Muscle layer of duodenum (tissue), 2 donors: ENCODE measurements at regions not wholly inside any gene's neighbourhood (a gene's known extent, or its start where the extent isn't known, plus 50 kb on each side); places are given as distances from the start of the nearest gene placed in this dataset.

Experiments
- H3K27ac ChIP-seq: one replicate; pipeline ENCODE4 v1.7.0; 2013; ENCODE audit warnings: mild to moderate bottlenecking, low read length
- H3K27me3 ChIP-seq: one replicate; pipeline ENCODE4 v1.7.0; 2013; ENCODE audit warnings: low read depth, mild to moderate bottlenecking, control low read depth, low read length
- H3K36me3 ChIP-seq, 2 donors: one replicate each; pipeline ENCODE4 v1.7.0; 2013; ENCODE audit warnings: low read length in 2 of 2, control low read depth in 1 of 2, mild to moderate bottlenecking in 1 of 2; ENCODE audit not compliant: insufficient read depth in 2 of 2, control insufficient read depth in 1 of 2
- H3K4me1 ChIP-seq, 2 donors: one replicate each; pipeline ENCODE4 v1.7.0; 2013; ENCODE audit warnings: low read length in 2 of 2, mild to moderate bottlenecking in 2 of 2, control low read depth in 1 of 2, moderate library complexity in 1 of 2; ENCODE audit not compliant: insufficient read depth in 2 of 2, control insufficient read depth in 1 of 2
- H3K4me3 ChIP-seq, 2 donors: one replicate each; pipeline ENCODE4 v1.7.0; 2013; ENCODE audit warnings: low read length in 2 of 2, low read depth in 1 of 2, mild to moderate bottlenecking in 1 of 2
- H3K9me3 ChIP-seq, 2 donors: one replicate each; pipeline ENCODE4 v1.7.0; 2013; ENCODE audit warnings: low read length in 2 of 2, control low read depth in 1 of 2, mild to moderate bottlenecking in 1 of 2; ENCODE audit not compliant: control insufficient read depth in 1 of 2
- donor health status: healthy.

DNA sequence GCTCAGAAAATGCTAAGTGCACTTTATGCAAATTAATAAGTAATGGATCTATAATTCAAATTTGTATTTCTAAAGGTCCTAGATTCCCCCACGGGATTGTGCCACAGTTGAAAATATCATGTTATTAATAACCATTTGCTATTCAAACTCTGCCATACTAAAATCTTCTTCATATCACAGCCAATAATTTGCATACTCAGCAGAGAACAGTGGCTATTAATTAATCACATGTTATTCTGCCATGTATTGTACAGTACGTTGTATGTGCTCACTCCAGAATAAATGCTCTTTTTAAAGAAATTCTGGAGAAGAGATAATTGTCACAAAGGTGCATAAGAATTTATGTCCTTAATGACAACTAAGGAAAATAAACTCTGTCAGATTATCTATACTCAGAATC is 184.9 kb upstream of the LUZP2 start:
- no peak overlapping the region for H3K4me3 ChIP-seq
- no peaks in the 10 kb centered on the region for H3K36me3 ChIP-seq
- H3K27ac ChIP-seq: no peak overlapping the region
- H3K4me1 ChIP-seq: no peaks in the 10 kb centered on the region
- H3K27me3 ChIP-seq: no peaks in the 10 kb centered on the region
- H3K9me3 ChIP-seq: peaks cover 0 to 2% of the 10 kb centered on the region in 2 donors

DNA sequence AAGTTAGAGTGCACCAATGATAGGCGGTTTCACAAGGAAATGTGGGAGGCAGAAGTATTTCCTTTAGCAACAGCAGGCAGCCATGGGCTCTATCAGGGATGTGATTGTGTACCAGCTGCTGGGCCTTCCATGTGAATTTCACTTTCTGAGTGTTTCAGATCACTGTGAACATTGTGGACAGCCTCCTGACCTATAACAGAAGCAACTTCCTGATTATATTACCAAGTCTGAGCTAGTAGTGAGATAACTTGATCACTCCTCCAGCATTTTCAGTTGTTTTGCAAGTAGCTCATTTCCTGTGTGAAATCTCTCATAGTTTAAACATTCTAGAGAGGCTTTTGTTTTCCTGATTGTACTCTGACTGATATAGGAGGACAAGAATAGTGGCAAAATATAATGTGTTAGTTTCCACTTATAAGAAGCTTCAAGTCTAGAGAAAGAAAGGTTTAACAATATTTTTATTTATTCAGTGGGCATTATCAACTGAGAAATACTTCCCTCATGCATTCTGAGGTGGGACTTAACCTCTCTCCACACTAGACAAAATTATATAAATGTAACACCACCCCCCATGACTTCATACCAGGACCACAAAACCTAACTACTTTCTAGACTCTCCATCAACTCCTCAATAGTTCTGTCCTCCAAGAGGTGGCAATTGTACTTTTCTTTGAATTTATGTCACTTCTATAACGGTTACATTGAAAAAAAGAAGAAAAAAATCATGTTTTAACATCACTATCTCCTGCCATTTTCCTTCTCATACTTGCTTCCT is 184.2 kb upstream of the LUZP2 start:
- no peaks in the 10 kb centered on the region for H3K4me1 ChIP-seq

GRCh38 chr11:24321229-24321628 is 175.6 kb upstream of the LUZP2 start:
- no peak overlapping the region for H3K27ac ChIP-seq
- no peak overlapping the region for H3K4me3 ChIP-seq
- H3K9me3 ChIP-seq: peaks cover 0 to 5% of the 10 kb centered on the region in 2 donors
- H3K36me3 ChIP-seq: no peaks in the 10 kb centered on the region
- H3K27me3 ChIP-seq: no peaks in the 10 kb centered on the region
- no peaks in the 10 kb centered on the region for H3K4me1 ChIP-seq

More for the DNA sequence above, 184.2 kb upstream of the LUZP2 start:
- Histone ChIP-seq H3K36me3 (no peaks in the 10 kb centered on the region), H3K27me3 (no peaks in the 10 kb centered on the region), H3K9me3 (peaks cover 0 to 2% of the 10 kb centered on the region in 2 donors), H3K27ac (no peak overlapping the region), H3K4me3 (no peak overlapping the region)

GRCh38 chr11:24324211-24324610 is 172.6 kb upstream of the LUZP2 start:
- Histone ChIP-seq H3K27me3 (no peaks in the 10 kb centered on the region), H3K4me1 (no peaks in the 10 kb centered on the region), H3K9me3 (no peaks in the 10 kb centered on the region), H3K36me3 (no peaks in the 10 kb centered on the region), H3K4me3 (no peak overlapping the region), H3K27ac (no peak overlapping the region)

DNA sequence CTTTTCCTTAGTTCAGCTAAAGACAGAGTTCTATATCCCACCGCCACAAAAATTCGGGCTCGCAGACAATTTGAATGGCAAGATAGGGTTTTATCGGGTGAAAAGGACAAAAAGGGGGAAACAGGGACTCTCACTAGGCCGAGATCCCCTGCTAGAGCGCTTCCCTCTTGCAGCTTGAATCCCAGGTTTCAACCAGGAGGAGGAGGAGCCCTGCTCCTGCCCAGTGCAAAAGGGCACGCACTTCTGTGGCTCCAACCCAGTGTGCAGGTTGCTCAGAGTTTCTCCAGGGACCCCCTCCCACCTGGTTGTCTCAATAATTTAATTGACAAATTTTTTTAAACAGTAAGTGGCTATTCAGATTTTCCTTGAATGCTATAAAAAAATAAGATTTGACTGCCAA is 152.6 kb upstream of the LUZP2 start:
- H3K9me3 ChIP-seq: no peaks in the 10 kb centered on the region
- H3K4me1 ChIP-seq: no peaks in the 10 kb centered on the region
- no peaks in the 10 kb centered on the region for H3K27me3 ChIP-seq
- H3K36me3 ChIP-seq: no peaks in the 10 kb centered on the region
- no peak overlapping the region for H3K4me3 ChIP-seq
- H3K27ac ChIP-seq: no peak overlapping the region

DNA sequence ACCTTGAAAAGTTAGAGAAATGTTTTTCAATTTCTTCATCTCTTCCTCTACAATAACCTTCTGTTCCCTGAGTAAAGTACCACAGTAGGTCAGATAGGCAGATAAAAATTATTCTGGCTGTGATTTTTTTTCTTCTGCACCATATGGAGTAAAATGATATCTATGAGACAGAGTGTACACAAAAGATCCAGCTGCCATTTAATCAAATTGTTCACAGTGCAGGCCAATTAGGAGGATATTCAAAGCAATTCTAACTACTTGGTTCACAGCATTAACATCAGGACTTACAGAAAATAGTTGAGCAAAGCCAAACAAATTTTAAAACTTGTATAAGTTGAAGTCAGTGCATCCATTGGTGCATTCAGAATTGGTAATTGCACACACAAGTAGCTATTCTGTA is 147.9 kb upstream of the LUZP2 start:
- Histone ChIP-seq H3K36me3 (no peaks in the 10 kb centered on the region), H3K4me1 (no peaks in the 10 kb centered on the region), H3K27ac (no peak overlapping the region)

GRCh38 chr11:24351179-24351578 is 145.7 kb upstream of the LUZP2 start:
- H3K27ac ChIP-seq: no peak overlapping the region
- H3K4me3 ChIP-seq: no peak overlapping the region
- H3K36me3 ChIP-seq: no peaks in the 10 kb centered on the region
- H3K9me3 ChIP-seq: no peaks in the 10 kb centered on the region
- no peaks in the 10 kb centered on the region for H3K27me3 ChIP-seq
- H3K4me1 ChIP-seq: no peaks in the 10 kb centered on the region

More for the DNA sequence above, 147.9 kb upstream of the LUZP2 start:
- Histone ChIP-seq H3K4me3 (no peak overlapping the region), H3K27me3 (no peaks in the 10 kb centered on the region), H3K9me3 (no peaks in the 10 kb centered on the region)

- Histone ChIP-seq H3K4me1 (no peaks in the 10 kb centered on the region), H3K4me3 (no peak overlapping the region), H3K36me3 (no peaks in the 10 kb centered on the region), H3K9me3 (no peaks in the 10 kb centered on the region), H3K27me3 (no peaks in the 10 kb centered on the region), H3K27ac (no peak overlapping the region)
Observed at GRCh38 chr11:24356501-24356900, 140.4 kb upstream of the LUZP2 start.

DNA sequence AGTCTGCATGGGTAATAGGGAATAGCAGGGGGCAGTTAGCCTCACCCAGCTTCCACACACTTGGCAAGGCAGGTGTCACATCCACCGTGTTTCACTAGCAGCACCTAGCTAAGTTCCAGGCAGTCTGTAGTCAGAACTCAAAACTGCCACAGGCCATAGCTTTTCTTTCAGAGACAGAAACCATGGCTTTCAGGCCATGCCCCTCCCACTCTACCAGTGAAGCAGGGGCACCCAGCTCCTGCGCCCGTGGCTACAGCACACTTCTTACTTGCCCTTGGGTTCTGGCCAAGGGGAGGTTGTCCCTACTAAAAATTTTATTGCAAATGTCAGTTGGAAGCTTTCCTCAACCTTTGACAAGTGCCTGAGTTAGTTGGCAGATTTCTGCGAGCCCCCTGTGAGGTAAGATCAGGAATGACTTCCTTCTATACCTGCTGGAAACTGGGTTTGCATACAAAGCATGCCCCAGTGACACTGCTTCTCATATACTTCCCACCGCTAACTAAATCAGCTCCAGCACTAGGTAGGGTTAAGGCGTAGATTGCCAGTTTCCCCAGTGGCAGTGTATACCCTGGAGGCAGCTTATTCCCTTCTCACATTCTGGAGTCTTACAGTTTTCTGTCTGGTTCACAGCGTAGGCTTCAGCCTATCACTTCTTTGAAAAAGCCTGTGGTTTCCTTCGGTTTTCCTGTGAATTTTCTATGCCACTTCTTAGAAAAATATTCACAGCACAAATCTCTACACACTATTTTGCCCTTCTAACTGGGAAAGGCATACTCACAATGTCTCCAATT is 139.0 kb upstream of the LUZP2 start:
- no peaks in the 10 kb centered on the region for H3K27me3 ChIP-seq
- no peaks in the 10 kb centered on the region for H3K4me1 ChIP-seq
- no peak overlapping the region for H3K27ac ChIP-seq
- H3K36me3 ChIP-seq: no peaks in the 10 kb centered on the region
- no peak overlapping the region for H3K4me3 ChIP-seq
- no peaks in the 10 kb centered on the region for H3K9me3 ChIP-seq

- Histone ChIP-seq H3K4me1 (no peaks in the 10 kb centered on the region), H3K27ac (no peak overlapping the region), H3K4me3 (no peak overlapping the region), H3K9me3 (no peaks in the 10 kb centered on the region), H3K36me3 (no peaks in the 10 kb centered on the region), H3K27me3 (no peaks in the 10 kb centered on the region)
Observed at GRCh38 chr11:24372491-24372890, 124.4 kb upstream of the LUZP2 start.

DNA sequence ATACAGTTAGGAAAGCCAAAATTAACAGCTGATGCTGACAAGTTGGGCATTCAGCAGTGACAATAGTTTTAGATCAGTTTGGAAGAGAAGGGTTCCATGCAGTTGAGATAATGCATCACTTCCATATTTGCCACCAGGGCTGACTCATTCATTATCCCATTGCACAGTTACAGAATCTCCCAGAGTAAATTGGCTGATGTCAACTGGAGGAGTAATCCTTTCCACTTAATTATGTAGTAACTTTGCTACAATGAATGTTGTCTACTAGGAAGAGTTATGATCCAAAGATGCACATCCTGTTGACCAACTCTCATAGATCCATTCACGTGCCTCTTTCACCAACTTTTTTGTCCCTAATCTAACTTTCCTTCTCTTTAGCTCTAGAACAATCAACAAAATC is 123.3 kb upstream of the LUZP2 start:
- Histone ChIP-seq H3K27ac (no peak overlapping the region), H3K4me3 (no peak overlapping the region), H3K4me1 (no peaks in the 10 kb centered on the region), H3K27me3 (no peaks in the 10 kb centered on the region), H3K9me3 (no peaks in the 10 kb centered on the region), H3K36me3 (no peaks in the 10 kb centered on the region)
